ENCODE measurements at regions not wholly inside any gene's neighbourhood (a gene's known extent, or its start where the extent isn't known, plus 50 kb on each side); places are given as distances from the start of the nearest gene placed in this dataset.

DNA sequence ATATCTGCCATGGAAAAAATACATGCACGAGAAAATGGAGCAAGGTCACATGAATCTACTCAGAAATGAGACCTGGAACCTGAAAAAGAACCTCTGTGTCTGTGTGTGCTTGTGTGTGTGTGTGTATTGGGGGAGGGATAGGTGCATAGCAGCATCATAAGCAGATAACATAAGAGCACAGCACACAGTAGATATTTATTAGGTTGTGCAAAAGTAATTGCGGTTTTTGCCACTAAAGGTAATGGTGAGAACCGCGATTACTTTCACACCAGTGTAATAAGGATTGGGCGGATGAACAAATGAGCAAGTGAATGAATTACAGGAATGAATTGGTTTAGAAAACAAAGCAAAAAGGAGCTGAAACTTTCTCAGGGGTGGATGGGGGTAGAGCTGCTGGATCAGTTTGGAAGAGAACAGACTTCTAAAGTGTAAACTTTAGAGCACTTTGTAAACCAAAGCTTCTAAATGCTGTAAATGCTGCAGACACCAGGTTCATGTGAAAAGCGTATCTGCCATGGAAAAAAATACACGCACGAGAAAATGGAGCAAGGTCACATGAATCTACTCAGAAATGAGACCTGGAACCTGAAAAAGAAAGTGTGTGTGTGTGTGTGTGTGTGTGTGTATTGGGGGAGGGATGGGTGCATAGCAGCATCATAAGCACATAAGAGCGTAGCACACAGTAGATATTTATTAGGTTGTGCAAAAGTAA, 156.9 kb downstream of the TOMM20 start:
- TF ChIP-seq POLR2A (IDR thresholded peaks at IDR 0.05), result no peak
- TF ChIP-seq, protein P1, sequence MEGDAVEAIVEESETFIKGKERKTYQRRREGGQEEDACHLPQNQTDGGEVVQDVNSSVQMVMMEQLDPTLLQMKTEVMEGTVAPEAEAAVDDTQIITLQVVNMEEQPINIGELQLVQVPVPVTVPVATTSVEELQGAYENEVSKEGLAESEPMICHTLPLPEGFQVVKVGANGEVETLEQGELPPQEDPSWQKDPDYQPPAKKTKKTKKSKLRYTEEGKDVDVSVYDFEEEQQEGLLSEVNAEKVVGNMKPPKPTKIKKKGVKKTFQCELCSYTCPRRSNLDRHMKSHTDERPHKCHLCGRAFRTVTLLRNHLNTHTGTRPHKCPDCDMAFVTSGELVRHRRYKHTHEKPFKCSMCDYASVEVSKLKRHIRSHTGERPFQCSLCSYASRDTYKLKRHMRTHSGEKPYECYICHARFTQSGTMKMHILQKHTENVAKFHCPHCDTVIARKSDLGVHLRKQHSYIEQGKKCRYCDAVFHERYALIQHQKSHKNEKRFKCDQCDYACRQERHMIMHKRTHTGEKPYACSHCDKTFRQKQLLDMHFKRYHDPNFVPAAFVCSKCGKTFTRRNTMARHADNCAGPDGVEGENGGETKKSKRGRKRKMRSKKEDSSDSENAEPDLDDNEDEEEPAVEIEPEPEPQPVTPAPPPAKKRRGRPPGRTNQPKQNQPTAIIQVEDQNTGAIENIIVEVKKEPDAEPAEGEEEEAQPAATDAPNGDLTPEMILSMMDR (IDR thresholded peaks at IDR 0.05), result no peak
